ENCODE measurements at regions not wholly inside any gene's neighbourhood (a gene's known extent, or its start where the extent isn't known, plus 50 kb on each side); places are given as distances from the start of the nearest gene placed in this dataset.

DNA sequence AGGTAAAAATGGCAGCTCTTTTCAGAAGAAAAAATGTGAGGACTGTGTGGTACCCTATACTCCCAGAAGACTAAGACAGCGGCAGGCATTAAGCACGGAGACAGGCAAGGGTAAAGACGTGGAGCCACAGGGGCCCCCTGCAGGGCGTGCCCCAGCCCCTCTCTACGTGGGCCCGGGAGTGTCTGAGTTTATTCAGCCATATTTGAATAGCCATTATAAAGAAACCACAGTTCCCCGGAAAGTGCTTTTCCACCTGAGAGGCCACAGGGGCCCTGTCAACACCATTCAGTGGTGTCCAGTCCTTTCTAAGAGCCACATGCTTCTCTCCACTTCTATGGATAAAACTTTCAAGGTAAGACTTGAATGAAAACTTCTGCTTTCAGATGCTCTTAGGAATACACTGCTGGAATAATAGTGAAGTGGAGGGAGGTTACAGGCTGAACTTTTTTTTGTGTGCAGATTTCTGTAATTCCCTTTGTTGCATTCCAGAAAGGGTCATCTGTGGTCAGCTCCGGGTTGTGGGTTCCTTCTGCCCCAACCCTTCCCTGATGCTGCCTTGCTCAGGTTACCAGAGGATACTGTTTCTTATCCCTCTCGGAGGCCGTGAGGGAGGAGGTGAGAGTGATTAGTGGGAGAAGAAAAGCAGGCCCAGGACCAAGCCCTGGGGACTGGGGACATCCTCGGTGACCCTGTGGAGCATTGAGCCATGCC, 58.4 kb downstream of the SLC25A47 start:
- no peak for TF ChIP-seq CTCF (IDR thresholded peaks at IDR 0.05; ENCODE audit: insufficient read depth, low read depth, low read length)
- no peak for TF ChIP-seq EZH2 (IDR thresholded peaks at IDR 0.05; ENCODE audit: insufficient read depth, low read length)
